B cell (primary cell): ENCODE measurements at regions not wholly inside any gene's neighbourhood (a gene's known extent, or its start where the extent isn't known, plus 50 kb on each side); places are given as distances from the start of the nearest gene placed in this dataset.

Experiments used
- CTCF ChIP-seq: fragments of 200-600 bp; IDR thresholded peaks from one replicate; pipeline ENCODE4 v1.8.0; 2022; ENCODE audit warnings: antibody characterized with exemption, mild to moderate bottlenecking
- EZH2 ChIP-seq: IDR thresholded peaks from 2 replicates; pipeline ENCODE4 v1.6.1; 2012; ENCODE audit warnings: borderline replicate concordance, low read depth, mild to moderate bottlenecking, moderate library complexity, low read length; ENCODE audit not compliant: insufficient read depth, poor library complexity, severe bottlenecking

- no peak for TF ChIP-seq EZH2
- TF ChIP-seq CTCF, result no peak
These were observed 78.6 kb upstream of the TLE1 start for GRCh38 chr9:81767921-81768320.
